ENCODE measurements at regions not wholly inside any gene's neighbourhood (a gene's known extent, or its start where the extent isn't known, plus 50 kb on each side); places are given as distances from the start of the nearest gene placed in this dataset.
A peak's percentile ranks its signal among the peaks of the same experiment; 100 is the strongest.

GRCh38 chr1:42081475-42081874 lies 71.7 kb upstream of the GUCA2B start:
- FAIRE-seq, result no peak
- no peak for TF ChIP-seq CTCF (IDR thresholded peaks at IDR 0.05; ENCODE audit: borderline replicate concordance, extremely low read depth, insufficient read depth)
- peak in 2 of 5 donors; percentile 0 to 27 for DNase-seq
- no peaks in the 10 kb centered on the region for H3K36me3 ChIP-seq (ENCODE audit: control insufficient read depth in 2 of 3, insufficient read depth in 3 of 3, low read length in 3 of 3)
- no peaks in the 10 kb centered on the region for H3K4me1 ChIP-seq (ENCODE audit: control insufficient read depth in 2 of 3, insufficient read depth in 2 of 3, low read depth in 1 of 3, low read length in 3 of 3)
- intact Hi-C loops (cut with DNase I), result no loop called here
- no peak overlapping the region for H3K4me3 ChIP-seq (ENCODE audit: low read length in 3 of 3)
- no peaks in the 10 kb centered on the region for H3K27me3 ChIP-seq (ENCODE audit: control insufficient read depth, insufficient read depth, low read length)
- peaks cover 0 to 4% (median 3%) of the 10 kb centered on the region in 3 donors for H3K9me3 ChIP-seq (ENCODE audit: control insufficient read depth in 2 of 3, insufficient read depth in 1 of 3, low read length in 3 of 3)
- no peak overlapping the region for H3K27ac ChIP-seq (ENCODE audit: low read depth in 2 of 2, low read length in 2 of 2)
- H3K9ac ChIP-seq (ENCODE audit: low read length in 3 of 3), result no peak overlapping the region

- no peak for TF ChIP-seq CTCF (IDR thresholded peaks at IDR 0.05; ENCODE audit: borderline replicate concordance, extremely low read depth, insufficient read depth)
- DNase-seq, result no peak
- H3K9me3 ChIP-seq (ENCODE audit: control insufficient read depth in 2 of 3, insufficient read depth in 1 of 3, low read length in 3 of 3), result peaks cover 0 to 4% (median 3%) of the 10 kb centered on the region in 3 donors
- H3K9ac ChIP-seq (ENCODE audit: low read length in 3 of 3), result no peak overlapping the region
- no peaks in the 10 kb centered on the region for H3K27me3 ChIP-seq (ENCODE audit: control insufficient read depth, insufficient read depth, low read length)
- H3K36me3 ChIP-seq (ENCODE audit: control insufficient read depth in 2 of 3, insufficient read depth in 3 of 3, low read length in 3 of 3), result no peaks in the 10 kb centered on the region
- H3K27ac ChIP-seq (ENCODE audit: low read depth in 2 of 2, low read length in 2 of 2), result no peak overlapping the region
- intact Hi-C loops (cut with DNase I), result no loop called here
- no peak for FAIRE-seq
- H3K4me3 ChIP-seq (ENCODE audit: low read length in 3 of 3), result no peak overlapping the region
- no peaks in the 10 kb centered on the region for H3K4me1 ChIP-seq (ENCODE audit: control insufficient read depth in 2 of 3, insufficient read depth in 2 of 3, low read depth in 1 of 3, low read length in 3 of 3)
These were observed 78.0 kb upstream of the GUCA2B start for GRCh38 chr1:42075179-42075578.

- Histone ChIP-seq H3K27ac (ENCODE audit: low read depth in 2 of 2, low read length in 2 of 2) (no peak overlapping the region), H3K9ac (ENCODE audit: low read length in 3 of 3) (no peak overlapping the region), H3K4me3 (ENCODE audit: low read length in 3 of 3) (no peak overlapping the region), H3K27me3 (ENCODE audit: control insufficient read depth, insufficient read depth, low read length) (no peaks in the 10 kb centered on the region), H3K9me3 (ENCODE audit: control insufficient read depth in 2 of 3, insufficient read depth in 1 of 3, low read length in 3 of 3) (no peaks in the 10 kb centered on the region), H3K4me1 (ENCODE audit: control insufficient read depth in 2 of 3, insufficient read depth in 2 of 3, low read depth in 1 of 3, low read length in 3 of 3) (no peaks in the 10 kb centered on the region), H3K36me3 (ENCODE audit: control insufficient read depth in 2 of 3, insufficient read depth in 3 of 3, low read length in 3 of 3) (no peaks in the 10 kb centered on the region)
- no peak for TF ChIP-seq CTCF (IDR thresholded peaks at IDR 0.05; ENCODE audit: borderline replicate concordance, extremely low read depth, insufficient read depth)
- intact Hi-C loops (cut with DNase I), result no loop called here
- FAIRE-seq, result no peak
- no peak for DNase-seq
These were observed 82.2 kb upstream of the GUCA2B start for GRCh38 chr1:42070996-42071395.

- DNase-seq (no peak), FAIRE-seq (no peak)
- no peak overlapping the region for H3K9ac ChIP-seq (ENCODE audit: low read length in 3 of 3)
- no peak overlapping the region for H3K27ac ChIP-seq (ENCODE audit: low read depth in 2 of 2, low read length in 2 of 2)
- no peak for TF ChIP-seq CTCF (IDR thresholded peaks at IDR 0.05; ENCODE audit: borderline replicate concordance, extremely low read depth, insufficient read depth)
- no peaks in the 10 kb centered on the region for H3K4me1 ChIP-seq (ENCODE audit: control insufficient read depth in 2 of 3, insufficient read depth in 2 of 3, low read depth in 1 of 3, low read length in 3 of 3)
- no peaks in the 10 kb centered on the region for H3K36me3 ChIP-seq (ENCODE audit: control insufficient read depth in 2 of 3, insufficient read depth in 3 of 3, low read length in 3 of 3)
- H3K9me3 ChIP-seq (ENCODE audit: control insufficient read depth in 2 of 3, insufficient read depth in 1 of 3, low read length in 3 of 3), result peaks cover 0 to 6% (median 0%) of the 10 kb centered on the region in 3 donors
- H3K4me3 ChIP-seq (ENCODE audit: low read length in 3 of 3), result no peak overlapping the region
- intact Hi-C loops (cut with DNase I), result no loop called here
- H3K27me3 ChIP-seq (ENCODE audit: control insufficient read depth, insufficient read depth, low read length), result no peaks in the 10 kb centered on the region
These were observed 95.4 kb upstream of the GUCA2B start for GRCh38 chr1:42057800-42058199.

Measured in kidney (tissue), 13 donors.